ENCODE measurements at regions not wholly inside any gene's neighbourhood (a gene's known extent, or its start where the extent isn't known, plus 50 kb on each side); places are given as distances from the start of the nearest gene placed in this dataset.
A peak's percentile ranks its signal among the peaks of the same experiment; 100 is the strongest.

- TF ChIP-seq NCOR1 (IDR thresholded peaks at IDR 0.05; ENCODE audit: borderline replicate concordance, low read length): no peak
- TF ChIP-seq ZNF782 (CRISPR knock-in tag; IDR thresholded peaks at IDR 0.05; ENCODE audit: borderline replicate concordance): no peak
- TF ChIP-seq HDAC1 (CRISPR knock-in tag; IDR thresholded peaks at IDR 0.05): peak; percentile 35; the same call in 1 of the 2 replicates
- no peak for TF ChIP-seq ZNF879 (CRISPR knock-in tag; IDR thresholded peaks at IDR 0.05)
- no peak for TF ChIP-seq FOXK1 (CRISPR knock-in tag; IDR thresholded peaks at IDR 0.05; ENCODE audit: borderline replicate concordance, low read depth)
- no peak for TF ChIP-seq ZNF234 (CRISPR knock-in tag; conservative IDR thresholded peaks at IDR 0.05)
- no peak for TF ChIP-seq PHB2 (IDR thresholded peaks at IDR 0.05; ENCODE audit: partially characterized antibody)
- peak; percentile 56; the same call in 1 of the 2 replicates for TF ChIP-seq GATAD2A (CRISPR knock-in tag; IDR thresholded peaks at IDR 0.05)
- TF ChIP-seq ERF (CRISPR knock-in tag; IDR thresholded peaks at IDR 0.05): no peak
- no peak for TF ChIP-seq ZNF382 (CRISPR knock-in tag; IDR thresholded peaks at IDR 0.05; ENCODE audit: borderline replicate concordance)
- no peak for TF ChIP-seq BRD4 (CRISPR knock-in tag; IDR thresholded peaks at IDR 0.05)
- 0 out of 2 replicates have a peak, but pooled peaks have one; percentile 29 for TF ChIP-seq ZNF691 (CRISPR knock-in tag; IDR thresholded peaks at IDR 0.05; ENCODE audit: borderline replicate concordance, low read depth)
- peak; percentile 21; the same call in 1 of the 2 replicates for TF ChIP-seq RXRA (CRISPR knock-in tag; IDR thresholded peaks at IDR 0.05)
- no peak for TF ChIP-seq ZBTB3 (CRISPR knock-in tag; IDR thresholded peaks at IDR 0.05; ENCODE audit: borderline replicate concordance, low read depth)
- TF ChIP-seq, protein P1, sequence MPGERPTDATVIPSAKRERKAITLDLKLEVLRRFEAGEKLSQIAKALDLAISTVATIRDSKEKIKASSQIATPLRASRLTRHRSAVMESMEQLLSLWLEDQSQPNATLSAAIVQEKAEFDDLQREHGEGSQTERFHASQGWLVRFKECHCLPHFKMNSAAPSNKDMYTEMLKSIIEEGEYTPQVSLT (CRISPR knock-in tag; IDR thresholded peaks at IDR 0.05; ENCODE audit: borderline replicate concordance, low read depth): no peak
- TF ChIP-seq RELA (CRISPR knock-in tag; IDR thresholded peaks at IDR 0.05): no peak
- TF ChIP-seq NR2F2 (IDR thresholded peaks at IDR 0.05; ENCODE audit: borderline replicate concordance, low read depth): peak; percentile 20; the same call in 1 of the 2 replicates
- TF ChIP-seq SUZ12 (IDR thresholded peaks at IDR 0.05; ENCODE audit: low read depth, low read length): no peak
- TF ChIP-seq, protein P2, sequence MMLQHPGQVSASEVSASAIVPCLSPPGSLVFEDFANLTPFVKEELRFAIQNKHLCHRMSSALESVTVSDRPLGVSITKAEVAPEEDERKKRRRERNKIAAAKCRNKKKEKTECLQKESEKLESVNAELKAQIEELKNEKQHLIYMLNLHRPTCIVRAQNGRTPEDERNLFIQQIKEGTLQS (CRISPR knock-in tag; IDR thresholded peaks at IDR 0.05): no peak
- TF ChIP-seq KDM1A (CRISPR knock-in tag; IDR thresholded peaks at IDR 0.05): no peak
- no peak for TF ChIP-seq GABPB1 (CRISPR knock-in tag; IDR thresholded peaks at IDR 0.05)
- TF ChIP-seq SAP130 (CRISPR knock-in tag; IDR thresholded peaks at IDR 0.05; ENCODE audit: low read depth): peak; percentile 55
- TF ChIP-seq ZBTB2 (CRISPR knock-in tag; IDR thresholded peaks at IDR 0.05; ENCODE audit: low read depth): 0 out of 2 replicates have a peak, but pooled peaks have one; percentile 16
- TF ChIP-seq KAT7 (CRISPR knock-in tag; IDR thresholded peaks at IDR 0.05; ENCODE audit: borderline replicate concordance): no peak
- TF ChIP-seq, protein P3, sequence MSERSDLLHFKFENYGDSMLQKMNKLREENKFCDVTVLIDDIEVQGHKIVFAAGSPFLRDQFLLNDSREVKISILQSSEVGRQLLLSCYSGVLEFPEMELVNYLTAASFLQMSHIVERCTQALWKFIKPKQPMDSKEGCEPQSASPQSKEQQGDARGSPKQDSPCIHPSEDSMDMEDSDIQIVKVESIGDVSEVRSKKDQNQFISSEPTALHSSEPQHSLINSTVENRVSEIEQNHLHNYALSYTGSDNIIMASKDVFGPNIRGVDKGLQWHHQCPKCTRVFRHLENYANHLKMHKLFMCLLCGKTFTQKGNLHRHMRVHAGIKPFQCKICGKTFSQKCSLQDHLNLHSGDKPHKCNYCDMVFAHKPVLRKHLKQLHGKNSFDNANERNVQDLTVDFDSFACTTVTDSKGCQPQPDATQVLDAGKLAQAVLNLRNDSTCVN (CRISPR knock-in tag; IDR thresholded peaks at IDR 0.05; ENCODE audit: borderline replicate concordance): no peak
- no peak for TF ChIP-seq CBX1 (IDR thresholded peaks at IDR 0.05; ENCODE audit: low read depth)
- TF ChIP-seq, protein P4, sequence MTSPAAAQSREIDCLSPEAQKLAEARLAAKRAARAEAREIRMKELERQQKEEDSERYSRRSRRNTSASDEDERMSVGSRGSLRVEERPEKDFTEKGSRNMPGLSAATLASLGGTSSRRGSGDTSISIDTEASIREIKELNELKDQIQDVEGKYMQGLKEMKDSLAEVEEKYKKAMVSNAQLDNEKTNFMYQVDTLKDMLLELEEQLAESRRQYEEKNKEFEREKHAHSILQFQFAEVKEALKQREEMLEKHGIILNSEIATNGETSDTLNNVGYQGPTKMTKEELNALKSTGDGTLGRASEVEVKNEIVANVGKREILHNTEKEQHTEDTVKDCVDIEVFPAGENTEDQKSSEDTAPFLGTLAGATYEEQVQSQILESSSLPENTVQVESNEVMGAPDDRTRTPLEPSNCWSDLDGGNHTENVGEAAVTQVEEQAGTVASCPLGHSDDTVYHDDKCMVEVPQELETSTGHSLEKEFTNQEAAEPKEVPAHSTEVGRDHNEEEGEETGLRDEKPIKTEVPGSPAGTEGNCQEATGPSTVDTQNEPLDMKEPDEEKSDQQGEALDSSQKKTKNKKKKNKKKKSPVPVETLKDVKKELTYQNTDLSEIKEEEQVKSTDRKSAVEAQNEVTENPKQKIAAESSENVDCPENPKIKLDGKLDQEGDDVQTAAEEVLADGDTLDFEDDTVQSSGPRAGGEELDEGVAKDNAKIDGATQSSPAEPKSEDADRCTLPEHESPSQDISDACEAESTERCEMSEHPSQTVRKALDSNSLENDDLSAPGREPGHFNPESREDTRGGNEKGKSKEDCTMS (CRISPR knock-in tag; conservative IDR thresholded peaks at IDR 0.05): no peak
Measured at GRCh38 chr6:44042989-44043478, 84.2 kb downstream of the MRPL14 start (continued).
